HL-60 (cell line): ENCODE measurements at regions not wholly inside any gene's neighbourhood (a gene's known extent, or its start where the extent isn't known, plus 50 kb on each side); places are given as distances from the start of the nearest gene placed in this dataset.

ENCODE experiments used
- DNase-seq, 2 experiments: peaks; one replicate each; pipeline ENCODE4 v3.0.0-alpha.2; 2010 to 2020; ENCODE audit warnings: low read depth in 1 of 2, low spot score in 1 of 2
- H3K27ac ChIP-seq: fragments of 250-450 bp; sonication (Bioruptor Pico); replicated peaks from 2 replicates; pipeline ENCODE4 v1.5.1; 2020; ENCODE audit warnings: mild to moderate bottlenecking, moderate library complexity
- H3K27me3 ChIP-seq: fragments of 250-450 bp; sonication (Bioruptor Pico); 2 replicates; pipeline ENCODE4 v1.5.1; 2021; ENCODE audit warnings: mild to moderate bottlenecking, moderate library complexity; ENCODE audit not compliant: insufficient read depth, poor library complexity, severe bottlenecking
- H3K4me3 ChIP-seq: replicated peaks from 2 replicates; pipeline ENCODE4 v1.5.1; 2011; ENCODE audit warnings: mild to moderate bottlenecking, control low read depth, low read length; ENCODE audit not compliant: insufficient read depth
- CTCF ChIP-seq: IDR thresholded peaks from one replicate; pipeline ENCODE4 v1.5.1; 2011; ENCODE audit warnings: low read length, control low read depth, inconsistent platforms; ENCODE audit not compliant: insufficient read depth
- GABPA ChIP-seq: IDR thresholded peaks from 2 replicates; pipeline ENCODE4 v1.6.1; 2012; ENCODE audit warnings: low read depth
- POLR2AphosphoS5 ChIP-seq: IDR thresholded peaks from 2 replicates; pipeline ENCODE4 v1.6.1; 2012; ENCODE audit warnings: low read depth
- SPI1 ChIP-seq: IDR thresholded peaks from 2 replicates; pipeline ENCODE4 v1.6.1; 2012; ENCODE audit warnings: low read depth, mild to moderate bottlenecking, borderline replicate concordance
- TF ChIP-seq, protein P1 (sequence below): IDR thresholded peaks from 2 replicates; pipeline ENCODE4 v1.6.1; 2012; ENCODE audit warnings: low read depth; ENCODE audit not compliant: insufficient replicate concordance

- Histone ChIP-seq H3K27me3 (no peaks in the 10 kb centered on the region), H3K27ac (no peak overlapping the region), H3K4me3 (no peak overlapping the region)
- TF ChIP-seq GABPA (no peak), CTCF (no peak), SPI1 (no peak), POLR2AphosphoS5 (no peak)
- TF ChIP-seq, protein P1, sequence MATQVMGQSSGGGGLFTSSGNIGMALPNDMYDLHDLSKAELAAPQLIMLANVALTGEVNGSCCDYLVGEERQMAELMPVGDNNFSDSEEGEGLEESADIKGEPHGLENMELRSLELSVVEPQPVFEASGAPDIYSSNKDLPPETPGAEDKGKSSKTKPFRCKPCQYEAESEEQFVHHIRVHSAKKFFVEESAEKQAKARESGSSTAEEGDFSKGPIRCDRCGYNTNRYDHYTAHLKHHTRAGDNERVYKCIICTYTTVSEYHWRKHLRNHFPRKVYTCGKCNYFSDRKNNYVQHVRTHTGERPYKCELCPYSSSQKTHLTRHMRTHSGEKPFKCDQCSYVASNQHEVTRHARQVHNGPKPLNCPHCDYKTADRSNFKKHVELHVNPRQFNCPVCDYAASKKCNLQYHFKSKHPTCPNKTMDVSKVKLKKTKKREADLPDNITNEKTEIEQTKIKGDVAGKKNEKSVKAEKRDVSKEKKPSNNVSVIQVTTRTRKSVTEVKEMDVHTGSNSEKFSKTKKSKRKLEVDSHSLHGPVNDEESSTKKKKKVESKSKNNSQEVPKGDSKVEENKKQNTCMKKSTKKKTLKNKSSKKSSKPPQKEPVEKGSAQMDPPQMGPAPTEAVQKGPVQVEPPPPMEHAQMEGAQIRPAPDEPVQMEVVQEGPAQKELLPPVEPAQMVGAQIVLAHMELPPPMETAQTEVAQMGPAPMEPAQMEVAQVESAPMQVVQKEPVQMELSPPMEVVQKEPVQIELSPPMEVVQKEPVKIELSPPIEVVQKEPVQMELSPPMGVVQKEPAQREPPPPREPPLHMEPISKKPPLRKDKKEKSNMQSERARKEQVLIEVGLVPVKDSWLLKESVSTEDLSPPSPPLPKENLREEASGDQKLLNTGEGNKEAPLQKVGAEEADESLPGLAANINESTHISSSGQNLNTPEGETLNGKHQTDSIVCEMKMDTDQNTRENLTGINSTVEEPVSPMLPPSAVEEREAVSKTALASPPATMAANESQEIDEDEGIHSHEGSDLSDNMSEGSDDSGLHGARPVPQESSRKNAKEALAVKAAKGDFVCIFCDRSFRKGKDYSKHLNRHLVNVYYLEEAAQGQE, result no peak
- no peak for DNase-seq
These were observed 875.0 kb upstream of the IGFBP7 start for GRCh38 chr4:57985161-57985560.

DNA sequence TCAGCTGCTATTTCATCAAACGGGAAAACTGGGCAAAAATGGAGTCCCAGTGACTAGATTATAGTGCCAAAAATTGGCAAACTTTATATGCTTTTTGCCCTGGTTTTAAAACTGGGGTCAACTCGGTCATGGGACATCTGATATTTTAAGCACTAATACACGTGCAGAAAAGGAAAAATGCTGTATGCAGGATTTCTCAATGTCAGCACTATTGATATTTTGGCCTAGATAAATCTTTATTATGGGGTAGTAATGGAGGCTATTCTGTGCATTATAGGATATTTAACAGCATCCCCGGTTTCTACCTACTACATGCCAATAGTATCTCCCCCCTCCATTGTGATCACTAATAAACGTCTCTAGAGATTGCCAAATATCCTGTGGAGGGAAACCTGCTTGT is 870.9 kb upstream of the IGFBP7 start:
- H3K4me3 ChIP-seq, result no peak overlapping the region
- H3K27me3 ChIP-seq, result no peaks in the 10 kb centered on the region
- TF ChIP-seq SPI1 (no peak), POLR2AphosphoS5 (no peak), CTCF (no peak), GABPA (no peak)
- TF ChIP-seq, protein P1, result no peak
- no peak overlapping the region for H3K27ac ChIP-seq
- no peak for DNase-seq

GRCh38 chr4:57974821-57975220 is 864.6 kb upstream of the IGFBP7 start:
- TF ChIP-seq CTCF, result no peak
- no peak for TF ChIP-seq SPI1
- no peak for TF ChIP-seq POLR2AphosphoS5
- TF ChIP-seq, protein P1, result no peak
- TF ChIP-seq GABPA, result no peak
- H3K4me3 ChIP-seq, result no peak overlapping the region
- H3K27ac ChIP-seq, result no peak overlapping the region
- DNase-seq, result no peak
- no peaks in the 10 kb centered on the region for H3K27me3 ChIP-seq
